GM21526 (cell line): ENCODE measurements at regions not wholly inside any gene's neighbourhood (a gene's known extent, or its start where the extent isn't known, plus 50 kb on each side); places are given as distances from the start of the nearest gene placed in this dataset.

ENCODE experiments used
- ATAC-seq: cut with Tn5 transposase; IDR thresholded peaks from one replicate; pipeline ENCODE4 v1.9.1; 2021; ENCODE audit warnings: moderate library complexity; ENCODE audit not compliant: unreplicated experiment, low FRiP score

- ATAC-seq = no peak
Measured at GRCh38 chr21:28272272-28272992, 720.2 kb downstream of the LTN1 start.

- ATAC-seq = no peak
Measured at GRCh38 chr21:28269173-28269572, 723.5 kb downstream of the LTN1 start.

GRCh38 chr21:28268685-28269084 is 724.0 kb downstream of the LTN1 start:
- ATAC-seq = no peak

GRCh38 chr21:28267449-28267848 is 725.2 kb downstream of the LTN1 start:
- ATAC-seq = no peak

GRCh38 chr21:28266061-28266460 is 726.6 kb downstream of the LTN1 start:
- no peak for ATAC-seq

GRCh38 chr21:28263974-28264373 is 728.7 kb downstream of the LTN1 start:
- ATAC-seq = no peak

GRCh38 chr21:28261298-28261697 is 731.4 kb downstream of the LTN1 start:
- no peak for ATAC-seq

- no peak for ATAC-seq
Measured at GRCh38 chr21:28257276-28257675, 735.4 kb downstream of the LTN1 start.

- no peak for ATAC-seq
Measured at GRCh38 chr21:28256837-28257236, 735.8 kb downstream of the LTN1 start.

GRCh38 chr21:28256420-28256831 is 736.3 kb downstream of the LTN1 start:
- no peak for ATAC-seq

- ATAC-seq = no peak
Measured at GRCh38 chr21:28253961-28254360, 738.7 kb downstream of the LTN1 start.

- no peak for ATAC-seq
Measured at GRCh38 chr21:28253338-28253737, 739.3 kb downstream of the LTN1 start.

GRCh38 chr21:28252928-28253327 is 739.7 kb downstream of the LTN1 start:
- no peak for ATAC-seq

- no peak for ATAC-seq
Measured at GRCh38 chr21:28250946-28251345, 741.7 kb downstream of the LTN1 start.

GRCh38 chr21:28247454-28248020 is 745.1 kb downstream of the LTN1 start:
- ATAC-seq = no peak

GRCh38 chr21:28240586-28240985 is 752.1 kb downstream of the LTN1 start:
- no peak for ATAC-seq

- ATAC-seq = no peak
Measured at GRCh38 chr21:28239340-28239739, 753.3 kb downstream of the LTN1 start.

- no peak for ATAC-seq
Measured at GRCh38 chr21:28237661-28238060, 755.0 kb downstream of the LTN1 start.

- no peak for ATAC-seq
Measured at GRCh38 chr21:28235169-28235895, 757.3 kb downstream of the LTN1 start.

- ATAC-seq = no peak
Measured at GRCh38 chr21:28234326-28234725, 758.4 kb downstream of the LTN1 start.

GRCh38 chr21:28233536-28234220 is 759.0 kb downstream of the LTN1 start:
- no peak for ATAC-seq
